ENCODE measurements at regions not wholly inside any gene's neighbourhood (a gene's known extent, or its start where the extent isn't known, plus 50 kb on each side); places are given as distances from the start of the nearest gene placed in this dataset.
A peak's percentile ranks its signal among the peaks of the same experiment; 100 is the strongest.

- DNase-seq (no peak), ATAC-seq (ENCODE audit: insufficient read depth, low FRiP score) (no peak)
- Histone ChIP-seq H3K4me3 (no peak overlapping the region), H3K9me3 (ENCODE audit: control insufficient read depth in 4 of 4, insufficient read depth in 3 of 4, low read length in 3 of 4) (no peaks in the 10 kb centered on the region), H3K27ac (ENCODE audit: low read depth in 1 of 2, low read length in 1 of 2) (no peak overlapping the region), H3K36me3 (ENCODE audit: control insufficient read depth in 4 of 4, insufficient read depth in 4 of 4, low read length in 4 of 4) (no peaks in the 10 kb centered on the region), H3K27me3 (ENCODE audit: control insufficient read depth in 3 of 3, insufficient read depth in 3 of 3, low read length in 2 of 3) (no peaks in the 10 kb centered on the region), H3K4me1 (ENCODE audit: control insufficient read depth in 5 of 5, insufficient read depth in 5 of 5, low read length in 5 of 5) (peaks cover 0 to 6% (median 0%) of the 10 kb centered on the region in 5 donors), H3K9ac (ENCODE audit: insufficient read depth in 1 of 2, low read length in 2 of 2) (no peak overlapping the region)
- TF ChIP-seq CTCF (IDR thresholded peaks at IDR 0.05; ENCODE audit: control extremely low read depth, extremely low read depth), result no peak
- WGBS, 2 donors, result 89 to 96% methylated on average over 11 of the region's 11 CpGs
Measured at GRCh38 chr2:16266571-16266970, 326.2 kb downstream of the MYCN start.

- H3K4me3 ChIP-seq, result peak overlapping the region; percentile 13
- H3K27ac ChIP-seq (ENCODE audit: low read depth in 1 of 2, low read length in 1 of 2), result no peak overlapping the region
- TF ChIP-seq CTCF (IDR thresholded peaks at IDR 0.05; ENCODE audit: control extremely low read depth, extremely low read depth), result no peak
- no peaks in the 10 kb centered on the region for H3K36me3 ChIP-seq (ENCODE audit: control insufficient read depth in 4 of 4, insufficient read depth in 4 of 4, low read length in 4 of 4)
- H3K27me3 ChIP-seq (ENCODE audit: control insufficient read depth in 3 of 3, insufficient read depth in 3 of 3, low read length in 2 of 3), result no peaks in the 10 kb centered on the region
- peaks cover 0 to 2% (median 0%) of the 10 kb centered on the region in 4 donors for H3K9me3 ChIP-seq (ENCODE audit: control insufficient read depth in 4 of 4, insufficient read depth in 3 of 4, low read length in 3 of 4)
- DNase-seq, result no peak
- H3K4me1 ChIP-seq (ENCODE audit: control insufficient read depth in 5 of 5, insufficient read depth in 5 of 5, low read length in 5 of 5), result peaks cover 0 to 6% (median 0%) of the 10 kb centered on the region in 5 donors
- H3K9ac ChIP-seq (ENCODE audit: insufficient read depth in 1 of 2, low read length in 2 of 2), result no peak overlapping the region
- no peak for ATAC-seq (ENCODE audit: insufficient read depth, low FRiP score)
- 69 to 81% methylated on average over 4 of the region's 4 CpGs for WGBS, 2 donors
Measured at GRCh38 chr2:16264931-16265540, 324.7 kb downstream of the MYCN start.

- WGBS, 2 donors, result 93% methylated on average over 4 of the region's 4 CpGs
- Histone ChIP-seq H3K9me3 (ENCODE audit: control insufficient read depth in 4 of 4, insufficient read depth in 3 of 4, low read length in 3 of 4) (peaks cover 0 to 2% (median 0%) of the 10 kb centered on the region in 4 donors), H3K4me1 (ENCODE audit: control insufficient read depth in 5 of 5, insufficient read depth in 5 of 5, low read length in 5 of 5) (peaks cover 0 to 6% (median 0%) of the 10 kb centered on the region in 5 donors), H3K36me3 (ENCODE audit: control insufficient read depth in 4 of 4, insufficient read depth in 4 of 4, low read length in 4 of 4) (no peaks in the 10 kb centered on the region), H3K4me3 (no peak overlapping the region), H3K9ac (ENCODE audit: insufficient read depth in 1 of 2, low read length in 2 of 2) (no peak overlapping the region), H3K27ac (ENCODE audit: low read depth in 1 of 2, low read length in 1 of 2) (no peak overlapping the region), H3K27me3 (ENCODE audit: control insufficient read depth in 3 of 3, insufficient read depth in 3 of 3, low read length in 2 of 3) (no peaks in the 10 kb centered on the region)
- no peak for TF ChIP-seq CTCF (IDR thresholded peaks at IDR 0.05; ENCODE audit: control extremely low read depth, extremely low read depth)
- DNase-seq (no peak), ATAC-seq (ENCODE audit: insufficient read depth, low FRiP score) (no peak)
Measured at GRCh38 chr2:16264491-16264890, 324.1 kb downstream of the MYCN start.
